ENCODE measurements at regions not wholly inside any gene's neighbourhood (a gene's known extent, or its start where the extent isn't known, plus 50 kb on each side); places are given as distances from the start of the nearest gene placed in this dataset.

DNA sequence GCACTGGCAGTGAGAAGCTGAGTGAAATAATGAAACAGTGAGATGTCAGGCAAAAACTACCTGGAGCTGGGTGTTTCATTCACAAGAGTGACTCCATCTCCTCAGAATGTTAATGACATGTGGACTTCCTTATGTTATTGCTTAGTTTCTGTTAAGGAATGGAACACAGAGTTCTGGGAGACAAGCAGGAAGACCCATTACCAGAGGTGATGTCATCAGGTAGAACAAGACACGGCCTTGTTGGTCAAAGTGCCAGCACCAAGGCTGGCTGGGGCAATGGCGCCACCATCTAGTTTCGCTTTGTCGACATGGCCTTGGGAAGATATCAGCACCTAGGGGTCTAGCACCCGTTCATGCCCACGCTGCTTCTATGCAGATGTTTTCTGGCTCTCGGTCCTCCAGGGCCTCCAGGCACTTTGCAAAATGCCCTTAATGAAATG, 252.2 kb downstream of the FAM43A start:
- TF ChIP-seq FOXP2 (optimal IDR thresholded peaks at IDR 0.05; ENCODE audit: borderline replicate concordance, extremely low read depth, extremely low read length, insufficient read depth), result no peak
- TF ChIP-seq, protein P1, sequence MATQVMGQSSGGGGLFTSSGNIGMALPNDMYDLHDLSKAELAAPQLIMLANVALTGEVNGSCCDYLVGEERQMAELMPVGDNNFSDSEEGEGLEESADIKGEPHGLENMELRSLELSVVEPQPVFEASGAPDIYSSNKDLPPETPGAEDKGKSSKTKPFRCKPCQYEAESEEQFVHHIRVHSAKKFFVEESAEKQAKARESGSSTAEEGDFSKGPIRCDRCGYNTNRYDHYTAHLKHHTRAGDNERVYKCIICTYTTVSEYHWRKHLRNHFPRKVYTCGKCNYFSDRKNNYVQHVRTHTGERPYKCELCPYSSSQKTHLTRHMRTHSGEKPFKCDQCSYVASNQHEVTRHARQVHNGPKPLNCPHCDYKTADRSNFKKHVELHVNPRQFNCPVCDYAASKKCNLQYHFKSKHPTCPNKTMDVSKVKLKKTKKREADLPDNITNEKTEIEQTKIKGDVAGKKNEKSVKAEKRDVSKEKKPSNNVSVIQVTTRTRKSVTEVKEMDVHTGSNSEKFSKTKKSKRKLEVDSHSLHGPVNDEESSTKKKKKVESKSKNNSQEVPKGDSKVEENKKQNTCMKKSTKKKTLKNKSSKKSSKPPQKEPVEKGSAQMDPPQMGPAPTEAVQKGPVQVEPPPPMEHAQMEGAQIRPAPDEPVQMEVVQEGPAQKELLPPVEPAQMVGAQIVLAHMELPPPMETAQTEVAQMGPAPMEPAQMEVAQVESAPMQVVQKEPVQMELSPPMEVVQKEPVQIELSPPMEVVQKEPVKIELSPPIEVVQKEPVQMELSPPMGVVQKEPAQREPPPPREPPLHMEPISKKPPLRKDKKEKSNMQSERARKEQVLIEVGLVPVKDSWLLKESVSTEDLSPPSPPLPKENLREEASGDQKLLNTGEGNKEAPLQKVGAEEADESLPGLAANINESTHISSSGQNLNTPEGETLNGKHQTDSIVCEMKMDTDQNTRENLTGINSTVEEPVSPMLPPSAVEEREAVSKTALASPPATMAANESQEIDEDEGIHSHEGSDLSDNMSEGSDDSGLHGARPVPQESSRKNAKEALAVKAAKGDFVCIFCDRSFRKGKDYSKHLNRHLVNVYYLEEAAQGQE (IDR thresholded peaks at IDR 0.05; ENCODE audit: insufficient read depth in 1 of 2, low read depth in 2 of 2, low read length in 2 of 2), result no peak
- TF ChIP-seq TAF1 (IDR thresholded peaks at IDR 0.05; ENCODE audit: borderline replicate concordance, insufficient read depth, low read length), result no peak
- no peak for TF ChIP-seq POLR2AphosphoS5 (IDR thresholded peaks at IDR 0.05; ENCODE audit: low read depth, low read length)
- no peak for TF ChIP-seq SIN3A (IDR thresholded peaks at IDR 0.05; ENCODE audit: borderline replicate concordance, insufficient read depth, low read length)

DNA sequence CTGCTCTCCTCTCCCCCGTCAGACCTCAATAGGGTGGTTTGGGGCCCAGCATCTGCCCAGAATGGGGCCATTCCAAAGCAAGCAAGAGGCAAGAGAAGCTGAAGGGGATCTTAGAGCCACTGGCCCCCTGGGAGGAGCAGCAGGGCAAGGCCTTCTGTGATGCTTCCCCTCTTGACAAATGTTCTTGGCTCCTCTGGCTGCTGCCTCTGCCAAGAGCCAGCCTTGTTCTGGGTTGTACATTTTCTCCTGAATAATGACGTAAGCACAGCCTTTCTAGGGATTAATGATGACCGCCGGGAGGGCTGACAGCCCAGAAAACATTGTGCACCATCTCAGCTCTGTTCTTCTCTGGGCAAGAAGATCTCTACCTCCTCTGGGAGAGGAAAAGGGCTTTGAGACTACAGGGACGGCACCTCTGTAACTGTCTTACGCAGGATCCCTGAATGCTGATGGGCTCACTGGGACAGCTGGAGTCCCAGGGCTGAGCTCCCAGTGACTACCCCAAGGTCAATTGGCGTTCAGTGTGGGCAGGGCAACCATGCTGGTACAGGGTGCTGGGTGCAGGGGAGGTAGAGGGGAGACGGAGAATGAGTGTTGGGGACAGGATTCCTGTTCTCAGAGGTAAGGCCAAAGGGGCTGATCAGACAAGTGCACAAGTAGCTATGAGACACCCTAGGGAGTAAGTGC, 253.3 kb downstream of the FAM43A start:
- no peak for TF ChIP-seq FOXP2 (optimal IDR thresholded peaks at IDR 0.05; ENCODE audit: borderline replicate concordance, extremely low read depth, extremely low read length, insufficient read depth)
- TF ChIP-seq, protein P1 (IDR thresholded peaks at IDR 0.05; ENCODE audit: insufficient read depth in 1 of 2, low read depth in 2 of 2, low read length in 2 of 2), result no peak
- no peak for TF ChIP-seq SIN3A (IDR thresholded peaks at IDR 0.05; ENCODE audit: borderline replicate concordance, insufficient read depth, low read length)
- no peak for TF ChIP-seq POLR2AphosphoS5 (IDR thresholded peaks at IDR 0.05; ENCODE audit: low read depth, low read length)
- TF ChIP-seq TAF1 (IDR thresholded peaks at IDR 0.05; ENCODE audit: borderline replicate concordance, insufficient read depth, low read length), result no peak

DNA sequence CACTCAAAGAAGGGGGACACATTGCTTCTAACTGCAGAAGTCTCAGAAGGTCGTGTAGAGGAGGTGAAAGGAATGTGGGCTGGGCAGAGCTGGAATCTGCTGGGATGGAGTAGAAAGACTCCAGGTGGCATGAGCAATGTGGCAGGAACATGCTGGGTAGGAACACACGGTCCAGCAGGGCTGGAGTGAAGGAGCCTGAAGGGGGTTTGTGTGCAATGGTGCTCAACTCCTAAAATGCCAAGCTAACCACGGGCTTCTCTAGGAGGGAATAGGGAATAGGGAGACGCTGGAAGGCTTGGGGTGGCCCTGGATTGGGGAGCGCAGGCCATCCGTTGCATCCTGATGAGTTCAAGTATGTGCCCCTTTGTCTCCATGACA, 253.8 kb downstream of the FAM43A start:
- TF ChIP-seq SIN3A (IDR thresholded peaks at IDR 0.05; ENCODE audit: borderline replicate concordance, insufficient read depth, low read length), result no peak
- TF ChIP-seq, protein P1 (IDR thresholded peaks at IDR 0.05; ENCODE audit: insufficient read depth in 1 of 2, low read depth in 2 of 2, low read length in 2 of 2), result no peak
- no peak for TF ChIP-seq POLR2AphosphoS5 (IDR thresholded peaks at IDR 0.05; ENCODE audit: low read depth, low read length)
- TF ChIP-seq FOXP2 (optimal IDR thresholded peaks at IDR 0.05; ENCODE audit: borderline replicate concordance, extremely low read depth, extremely low read length, insufficient read depth), result no peak
- no peak for TF ChIP-seq TAF1 (IDR thresholded peaks at IDR 0.05; ENCODE audit: borderline replicate concordance, insufficient read depth, low read length)

DNA sequence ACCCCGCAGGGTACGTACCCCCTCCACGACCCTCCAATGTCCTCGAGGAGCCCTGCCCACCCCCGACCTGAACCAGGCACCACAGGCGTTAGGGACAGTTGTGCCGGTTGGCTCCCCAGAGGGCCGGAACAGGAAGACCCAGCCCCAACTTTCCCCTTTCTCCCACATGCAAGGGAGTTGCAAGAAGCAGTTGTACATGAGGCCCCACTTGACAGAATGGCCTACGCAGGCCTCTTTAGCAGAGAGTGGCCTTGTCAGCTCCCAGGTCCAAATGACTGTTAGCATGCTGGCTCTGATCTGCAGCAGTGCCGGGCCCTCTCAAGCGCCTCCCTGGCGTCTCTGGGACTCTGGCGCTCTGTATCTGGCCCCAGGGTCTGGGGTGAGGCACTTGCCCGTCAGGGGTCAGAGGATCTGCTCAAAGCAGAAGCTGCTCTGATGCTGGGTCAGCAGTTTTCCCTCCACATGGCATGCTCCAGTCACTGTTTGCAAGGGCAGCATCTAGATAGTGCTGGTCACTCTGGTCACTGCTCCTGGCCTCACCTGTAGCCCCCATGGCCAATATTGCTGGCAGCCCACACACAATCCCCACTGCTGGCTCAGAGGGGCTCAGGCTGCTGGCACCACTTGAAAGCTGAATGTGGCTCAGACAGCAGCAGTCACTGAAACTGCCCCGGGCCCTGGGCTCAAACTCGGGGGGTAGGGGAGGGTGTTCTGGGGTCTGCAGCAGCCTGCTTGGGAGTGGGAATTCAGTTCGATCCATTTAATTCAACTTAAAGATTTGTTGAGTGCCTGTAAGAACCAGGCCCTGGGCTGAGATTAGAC, 254.5 kb downstream of the FAM43A start:
- TF ChIP-seq, protein P1 (IDR thresholded peaks at IDR 0.05; ENCODE audit: insufficient read depth in 1 of 2, low read depth in 2 of 2, low read length in 2 of 2), result no peak
- TF ChIP-seq SIN3A (IDR thresholded peaks at IDR 0.05; ENCODE audit: borderline replicate concordance, insufficient read depth, low read length) (no peak), TAF1 (IDR thresholded peaks at IDR 0.05; ENCODE audit: borderline replicate concordance, insufficient read depth, low read length) (no peak), FOXP2 (optimal IDR thresholded peaks at IDR 0.05; ENCODE audit: borderline replicate concordance, extremely low read depth, extremely low read length, insufficient read depth) (no peak), POLR2AphosphoS5 (IDR thresholded peaks at IDR 0.05; ENCODE audit: low read depth, low read length) (no peak)

Measured in PFSK-1 (cell line).